Activated CD8-positive, alpha-beta T cell treated with anti-CD3 and anti-CD28 coated beads for 36 hours (primary cell): ENCODE measurements at regions not wholly inside any gene's neighbourhood (a gene's known extent, or its start where the extent isn't known, plus 50 kb on each side); places are given as distances from the start of the nearest gene placed in this dataset.

Source experiments
- ATAC-seq: fragments of 200-7000 bp; cut with Tn5 transposase; one replicate; pipeline ENCODE4 v1.10.0; 2021; ENCODE audit warnings: mild to moderate bottlenecking, moderate library complexity
- CTCF ChIA-PET: fragments of 350-600 bp; sonication (Branson Sonifier 250); formaldehyde crosslinking; loops from one replicate; lab custom pipeline; 2021; ENCODE audit warnings: antibody characterized with exemption; lab: Charles Lee
- POLR2A ChIA-PET: fragments of 350-600 bp; sonication (Branson Sonifier 250); formaldehyde crosslinking; loops from one replicate; lab custom pipeline; 2021; ENCODE audit warnings: antibody characterized with exemption; lab: Charles Lee
- DNase-seq: peaks from one replicate; pipeline ENCODE4 v3.0.0-alpha.2; 2020
- H3K27ac Mint-ChIP-seq: one replicate; pipeline ENCODE4 v1.8.0; 2021; ENCODE audit warnings: mild to moderate bottlenecking, mixed read lengths
- H3K27me3 Mint-ChIP-seq: one replicate; pipeline ENCODE4 v1.8.0; 2021; ENCODE audit warnings: mixed read lengths
- H3K36me3 Mint-ChIP-seq: one replicate; pipeline ENCODE4 v1.8.0; 2021; ENCODE audit warnings: low read depth, mixed read lengths
- H3K4me1 Mint-ChIP-seq: one replicate; pipeline ENCODE4 v1.8.0; 2021; ENCODE audit warnings: low read depth, mixed read lengths
- H3K4me3 Mint-ChIP-seq: one replicate; pipeline ENCODE4 v1.8.0; 2021; ENCODE audit warnings: mild to moderate bottlenecking, moderate library complexity, mixed read lengths
- H3K9me3 Mint-ChIP-seq: one replicate; pipeline ENCODE4 v1.8.0; 2021; ENCODE audit warnings: mixed read lengths
- intact Hi-C: fragments of 100-400 bp; cut with micrococcal nuclease; formaldehyde crosslinking; loops from one replicate; pipeline ENCODE4 v1.10.0; 2022
- TF ChIP-seq, protein P1 (sequence below): fragments of 200-600 bp; IDR thresholded peaks from one replicate; pipeline ENCODE4 v1.8.0; 2022; ENCODE audit warnings: antibody characterized with exemption, mild to moderate bottlenecking

GRCh38 chr6:132128424-132128823 lies 177.3 kb upstream of the CCN2 start:
- H3K36me3 Mint-ChIP-seq = no peaks in the 10 kb centered on the region
- no peaks in the 10 kb centered on the region for H3K4me1 Mint-ChIP-seq
- ATAC-seq (no peak), DNase-seq (no peak)
- no peak overlapping the region for H3K27ac Mint-ChIP-seq
- CTCF ChIA-PET = no interaction called here
- H3K4me3 Mint-ChIP-seq = no peak overlapping the region
- H3K9me3 Mint-ChIP-seq = no peaks in the 10 kb centered on the region
- intact Hi-C loops = no loop called here
- H3K27me3 Mint-ChIP-seq = peaks cover 8% of the 10 kb centered on the region
- POLR2A ChIA-PET = no interaction called here
- TF ChIP-seq, protein P1, sequence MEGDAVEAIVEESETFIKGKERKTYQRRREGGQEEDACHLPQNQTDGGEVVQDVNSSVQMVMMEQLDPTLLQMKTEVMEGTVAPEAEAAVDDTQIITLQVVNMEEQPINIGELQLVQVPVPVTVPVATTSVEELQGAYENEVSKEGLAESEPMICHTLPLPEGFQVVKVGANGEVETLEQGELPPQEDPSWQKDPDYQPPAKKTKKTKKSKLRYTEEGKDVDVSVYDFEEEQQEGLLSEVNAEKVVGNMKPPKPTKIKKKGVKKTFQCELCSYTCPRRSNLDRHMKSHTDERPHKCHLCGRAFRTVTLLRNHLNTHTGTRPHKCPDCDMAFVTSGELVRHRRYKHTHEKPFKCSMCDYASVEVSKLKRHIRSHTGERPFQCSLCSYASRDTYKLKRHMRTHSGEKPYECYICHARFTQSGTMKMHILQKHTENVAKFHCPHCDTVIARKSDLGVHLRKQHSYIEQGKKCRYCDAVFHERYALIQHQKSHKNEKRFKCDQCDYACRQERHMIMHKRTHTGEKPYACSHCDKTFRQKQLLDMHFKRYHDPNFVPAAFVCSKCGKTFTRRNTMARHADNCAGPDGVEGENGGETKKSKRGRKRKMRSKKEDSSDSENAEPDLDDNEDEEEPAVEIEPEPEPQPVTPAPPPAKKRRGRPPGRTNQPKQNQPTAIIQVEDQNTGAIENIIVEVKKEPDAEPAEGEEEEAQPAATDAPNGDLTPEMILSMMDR = no peak

DNA sequence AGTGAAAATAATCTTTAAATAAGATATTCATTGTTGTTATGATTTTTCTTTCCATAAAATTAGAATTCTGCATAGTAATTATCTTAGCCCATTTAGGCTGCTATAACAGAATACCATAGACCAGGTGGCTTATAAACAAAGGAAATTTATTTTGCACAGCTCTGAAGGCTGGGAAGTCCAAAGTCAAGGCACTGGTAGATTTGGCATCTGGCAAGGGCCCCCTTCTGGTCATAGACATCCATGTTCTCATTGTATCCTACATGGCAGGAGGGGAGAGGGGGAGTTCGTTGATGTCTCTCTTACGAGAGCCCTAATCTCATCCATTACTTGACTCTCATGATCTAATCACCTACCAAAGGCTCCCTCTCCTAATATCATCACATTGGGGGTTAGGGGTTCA lies 175.0 kb upstream of the CCN2 start:
- POLR2A ChIA-PET = no interaction called here

DNA sequence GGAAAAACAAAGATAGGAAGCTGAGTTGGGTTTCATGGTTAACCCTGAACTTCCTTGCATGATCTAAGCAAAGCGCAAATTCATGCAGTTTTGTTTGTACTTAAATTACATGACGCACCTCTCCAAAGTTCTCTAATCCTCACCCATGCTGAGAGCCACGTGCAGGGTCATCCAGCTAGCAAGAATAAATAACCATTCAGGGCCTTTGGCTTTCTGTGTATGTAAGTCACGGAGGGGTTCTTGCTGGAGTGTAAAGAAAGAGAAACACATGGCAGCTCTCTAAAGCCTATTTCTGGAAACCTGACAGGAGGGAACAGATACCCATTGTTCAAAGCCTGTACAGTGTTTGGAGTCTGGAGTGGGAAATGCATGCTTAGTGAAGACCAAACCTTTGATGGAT lies 171.7 kb upstream of the CCN2 start:
- H3K4me3 Mint-ChIP-seq = no peak overlapping the region
- H3K27me3 Mint-ChIP-seq = no peaks in the 10 kb centered on the region
- DNase-seq (no peak), ATAC-seq (no peak)
- TF ChIP-seq, protein P1 = no peak
- no peaks in the 10 kb centered on the region for H3K9me3 Mint-ChIP-seq
- POLR2A ChIA-PET = interaction anchor here (1.0 kb wide), 1 partner anchor 9 kb away, joined by 3 read pairs; no protein-coding TSS in a partner anchor
- no peak overlapping the region for H3K27ac Mint-ChIP-seq
- no peaks in the 10 kb centered on the region for H3K36me3 Mint-ChIP-seq
- intact Hi-C loops = no loop called here
- H3K4me1 Mint-ChIP-seq = no peaks in the 10 kb centered on the region
- CTCF ChIA-PET = interaction anchor here (1.4 kb wide), 1 partner anchor 11 kb away, joined by 3 read pairs; no protein-coding TSS in a partner anchor

More for the DNA sequence above, 175.0 kb upstream of the CCN2 start:
- CTCF ChIA-PET = no interaction called here
- intact Hi-C loops = no loop called here
- TF ChIP-seq, protein P1 = no peak
- Mint-ChIP-seq H3K36me3 (no peaks in the 10 kb centered on the region), H3K27ac (no peak overlapping the region), H3K4me1 (no peaks in the 10 kb centered on the region), H3K4me3 (no peak overlapping the region), H3K9me3 (no peaks in the 10 kb centered on the region), H3K27me3 (peaks cover 3% of the 10 kb centered on the region)
- no peak for ATAC-seq
- DNase-seq = no peak

DNA sequence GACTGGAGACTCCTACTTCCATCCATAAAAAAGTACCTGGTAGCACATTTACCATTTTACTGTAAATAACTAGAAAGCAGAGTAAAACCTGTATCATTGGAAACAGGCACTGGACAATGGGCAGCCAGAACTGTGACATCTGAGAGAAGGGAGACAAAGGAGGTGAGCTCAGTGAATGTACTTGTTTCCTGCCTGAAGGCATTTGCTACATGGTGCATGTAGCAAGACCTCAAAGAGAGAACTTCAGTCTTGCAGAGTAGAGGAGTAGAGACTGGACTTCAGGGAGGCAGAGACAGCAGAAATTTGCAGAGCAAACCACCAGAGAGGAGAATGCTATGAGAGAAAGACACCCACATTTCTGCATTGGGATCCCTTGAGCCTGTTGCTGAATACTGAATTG lies 171.0 kb upstream of the CCN2 start:
- no peaks in the 10 kb centered on the region for H3K36me3 Mint-ChIP-seq
- no peaks in the 10 kb centered on the region for H3K4me1 Mint-ChIP-seq
- ATAC-seq (no peak), DNase-seq (no peak)
- H3K27me3 Mint-ChIP-seq = no peaks in the 10 kb centered on the region
- intact Hi-C loops = no loop called here
- H3K9me3 Mint-ChIP-seq = no peaks in the 10 kb centered on the region
- POLR2A ChIA-PET = no interaction called here
- CTCF ChIA-PET = interaction anchor here (0.6 to 1.4 kb wide), 2 partner anchors 11 to 1281 kb away, joined by 3 to 6 read pairs; no protein-coding TSS in a partner anchor
- TF ChIP-seq, protein P1 = no peak
- H3K4me3 Mint-ChIP-seq = no peak overlapping the region
- no peak overlapping the region for H3K27ac Mint-ChIP-seq

GRCh38 chr6:132118144-132118543 lies 167.0 kb upstream of the CCN2 start:
- H3K27ac Mint-ChIP-seq = no peak overlapping the region
- intact Hi-C loops = no loop called here

More at GRCh38 chr6:132118144-132118543, 167.0 kb upstream of the CCN2 start:
- no peaks in the 10 kb centered on the region for H3K36me3 Mint-ChIP-seq
- H3K9me3 Mint-ChIP-seq = no peaks in the 10 kb centered on the region
- ATAC-seq (no peak), DNase-seq (no peak)
- CTCF ChIA-PET = no interaction called here
- POLR2A ChIA-PET = no interaction called here
- no peaks in the 10 kb centered on the region for H3K4me1 Mint-ChIP-seq
- no peaks in the 10 kb centered on the region for H3K27me3 Mint-ChIP-seq
- TF ChIP-seq, protein P1 = no peak
- H3K4me3 Mint-ChIP-seq = no peak overlapping the region
